GM18907 (cell line): ENCODE measurements at regions not wholly inside any gene's neighbourhood (a gene's known extent, or its start where the extent isn't known, plus 50 kb on each side); places are given as distances from the start of the nearest gene placed in this dataset.
"Not testable (repeated sequence)": the region's sequence is repeated elsewhere in the genome, so short reads cannot be mapped to it uniquely, and the experiment has no call there.

Experiments
- ATAC-seq: cut with Tn5 transposase; IDR thresholded peaks from one replicate; pipeline ENCODE4 v1.9.1; 2021; ENCODE audit warnings: mild to moderate bottlenecking, moderate library complexity; ENCODE audit not compliant: unreplicated experiment

DNA sequence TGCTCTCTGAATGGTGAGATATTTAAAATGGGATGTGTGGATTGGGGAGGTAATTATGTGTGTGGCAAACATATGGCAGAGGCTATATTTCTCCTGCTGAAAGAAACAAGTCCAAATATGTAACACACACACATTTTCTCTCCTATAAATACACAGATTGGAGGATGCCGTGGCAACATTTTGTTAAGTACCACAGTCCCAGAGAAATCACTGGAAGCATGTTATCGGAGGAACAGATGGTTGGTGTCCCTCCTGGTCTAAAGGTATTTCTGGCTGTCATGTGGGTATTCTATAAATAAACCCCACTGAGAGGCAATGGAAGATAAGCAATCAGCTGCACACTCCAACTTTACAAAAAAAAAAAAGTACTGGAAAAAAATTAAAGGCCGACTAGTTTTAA lies 528.3 kb upstream of the BOD1L1 start:
- no peak for ATAC-seq

DNA sequence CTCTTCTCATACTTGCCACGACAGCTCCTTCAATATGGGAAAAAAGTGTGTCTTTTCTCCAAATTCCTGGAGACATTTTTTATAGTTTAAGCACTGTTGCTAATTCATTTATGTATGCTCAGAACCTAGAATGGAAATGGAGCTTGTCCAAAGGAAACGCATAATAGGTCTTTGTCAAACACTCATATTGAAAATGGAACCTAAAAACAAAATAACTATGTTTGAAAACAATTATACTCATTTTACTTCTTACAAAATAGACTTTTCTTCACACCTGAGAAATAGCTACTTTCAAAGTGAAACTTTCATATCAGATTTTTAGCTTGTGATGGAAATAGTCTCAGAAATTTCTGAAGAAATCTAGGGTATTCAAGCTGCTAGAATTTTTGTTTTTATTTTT lies 529.7 kb upstream of the BOD1L1 start:
- peak; percentile 46 for ATAC-seq

DNA sequence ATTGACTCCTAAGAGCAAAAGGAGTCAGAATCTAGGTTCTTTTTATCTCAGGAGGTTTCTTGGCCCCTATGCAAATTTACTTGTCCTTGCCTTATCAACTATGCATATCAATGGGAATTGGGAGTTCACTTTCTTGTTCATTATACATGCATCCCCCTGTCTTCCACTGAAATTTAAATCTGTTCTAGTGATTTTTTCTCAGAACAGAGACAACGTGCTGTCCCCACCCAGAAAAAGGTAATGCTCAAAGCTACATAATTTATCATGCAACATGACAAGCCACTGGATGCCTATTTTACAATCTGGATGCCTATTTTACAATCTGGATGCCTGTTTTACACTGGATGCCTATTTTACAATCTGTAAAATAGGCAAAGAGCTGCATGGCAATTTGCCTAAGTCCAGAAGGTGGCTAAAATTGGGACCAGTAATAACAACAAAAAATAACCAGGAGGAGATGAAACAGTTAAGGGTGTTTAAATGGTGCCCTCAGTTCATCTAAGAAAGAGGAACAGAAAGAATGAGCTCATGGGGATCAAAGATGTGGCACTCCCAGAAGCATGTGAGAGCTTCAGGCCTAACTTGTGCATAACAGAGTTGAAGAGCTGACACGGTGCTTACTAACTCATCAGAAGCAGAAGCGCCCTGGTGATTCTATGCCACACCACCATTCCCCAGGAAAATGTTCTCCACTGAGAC lies 537.8 kb upstream of the BOD1L1 start:
- ATAC-seq: peak; percentile 99

- no peak for ATAC-seq
These were observed 540.5 kb upstream of the BOD1L1 start for GRCh38 chr4:14167876-14168510.

DNA sequence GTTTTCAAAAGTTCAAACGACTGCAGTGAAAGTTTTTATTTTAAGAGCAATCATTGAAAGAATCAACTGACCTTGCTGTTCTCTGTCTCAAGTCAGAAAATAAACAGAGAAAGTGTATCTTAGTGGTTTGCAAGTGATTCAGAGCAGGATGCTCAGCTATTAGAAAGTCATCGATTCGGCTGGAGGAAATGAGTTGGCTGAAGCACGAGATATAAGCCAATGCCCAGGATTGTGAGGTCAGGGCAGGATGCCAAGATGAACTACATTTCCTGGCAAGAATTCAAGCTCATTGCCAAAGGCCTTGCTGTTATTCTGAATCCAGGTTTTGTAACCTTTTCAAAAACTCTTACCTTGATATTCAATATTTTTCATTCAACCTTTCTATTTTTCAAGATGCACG lies 541.4 kb upstream of the BOD1L1 start:
- peak; percentile 78 for ATAC-seq

DNA sequence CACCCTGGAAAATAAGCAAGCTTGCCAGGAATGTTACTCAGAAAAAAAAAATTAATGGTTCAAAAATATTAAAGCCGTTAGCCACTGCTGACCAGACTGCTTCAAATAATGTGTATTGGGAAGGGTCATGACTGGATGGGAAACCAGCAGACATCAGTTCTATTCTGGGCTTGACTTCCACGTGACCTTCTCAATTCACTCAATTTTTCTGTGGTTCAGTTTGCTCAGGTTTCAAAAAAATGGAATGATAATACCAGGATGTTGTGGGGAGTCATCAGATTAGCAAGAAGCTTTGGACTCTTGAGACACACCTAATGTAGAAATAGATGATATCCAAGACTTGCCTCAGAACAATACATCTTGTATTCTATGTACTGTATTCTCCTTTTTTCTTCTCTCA lies 541.9 kb upstream of the BOD1L1 start:
- ATAC-seq: no peak

- ATAC-seq: not testable (repeated sequence)
These were observed 542.4 kb upstream of the BOD1L1 start for GRCh38 chr4:14169940-14170339.

GRCh38 chr4:14176613-14177012 lies 549.1 kb upstream of the BOD1L1 start:
- ATAC-seq: no peak

DNA sequence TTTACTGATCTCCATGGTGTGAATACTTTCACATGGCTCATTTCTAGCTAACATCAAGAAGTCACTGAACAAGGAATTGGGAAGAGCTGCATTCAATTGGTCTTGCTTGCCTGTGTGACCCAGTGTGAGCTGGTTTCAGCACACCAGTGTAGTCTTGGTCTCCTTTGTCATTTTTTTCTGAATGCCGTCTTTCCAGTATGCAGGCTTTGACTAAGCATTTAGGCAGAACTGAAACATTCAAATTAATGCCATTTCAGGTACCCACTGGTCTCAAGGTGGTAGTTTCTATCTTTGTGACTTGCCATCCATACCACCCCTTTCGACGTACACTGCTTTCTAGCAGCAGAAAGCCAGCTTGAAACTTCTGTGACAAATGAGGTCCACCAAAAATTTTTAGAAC lies 550.5 kb upstream of the BOD1L1 start:
- ATAC-seq: peak; percentile 95

DNA sequence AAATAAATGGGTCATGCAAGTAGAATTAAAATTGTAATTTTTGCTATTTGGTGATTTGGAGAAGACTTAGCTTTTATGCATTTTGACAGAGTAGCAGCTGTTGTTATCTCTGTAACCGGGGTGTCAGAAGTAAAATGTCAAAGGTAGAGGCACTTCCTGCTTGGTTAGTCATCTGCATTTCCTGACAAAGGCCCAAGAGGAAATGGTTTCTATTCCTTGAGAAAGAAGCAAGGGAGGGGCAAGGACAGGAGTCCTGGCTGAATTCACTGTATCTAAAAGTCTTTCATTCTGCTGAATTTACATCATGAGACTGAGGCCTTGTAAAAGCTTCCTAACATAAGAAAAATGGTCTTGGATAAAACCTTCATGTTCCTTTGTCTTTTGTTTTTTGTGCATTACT lies 550.9 kb upstream of the BOD1L1 start:
- ATAC-seq: peak; percentile 82

- ATAC-seq: no peak
These were observed 552.6 kb upstream of the BOD1L1 start for GRCh38 chr4:14180166-14180565.

DNA sequence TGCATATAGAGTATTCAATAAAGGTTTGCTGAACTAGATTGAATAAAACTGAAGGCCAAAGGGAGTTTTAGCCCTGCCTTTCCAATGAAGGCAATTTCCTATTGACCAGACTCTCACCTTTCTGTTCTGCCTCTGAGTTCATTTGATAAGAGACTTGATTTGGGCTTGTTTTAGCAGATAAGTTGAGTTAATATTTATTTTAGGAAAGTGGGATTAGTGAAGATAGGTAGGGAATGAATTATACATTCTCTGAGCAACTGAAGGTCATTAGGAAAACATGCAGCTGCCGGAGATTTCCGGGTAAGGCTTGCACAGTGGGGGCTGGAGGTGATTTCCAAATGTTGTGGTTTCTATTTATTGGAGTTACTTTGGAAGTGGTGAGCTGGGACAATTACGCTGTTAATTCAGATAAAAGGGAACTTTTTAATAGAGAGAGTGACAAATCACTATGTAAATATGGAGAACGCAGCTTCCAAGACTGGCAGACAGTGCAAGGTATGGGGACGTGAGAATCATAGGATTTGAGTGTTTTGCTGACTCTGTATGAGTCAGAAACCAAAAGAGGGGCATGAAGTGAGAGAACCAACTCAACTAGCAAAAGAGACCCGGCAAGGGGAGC lies 553.6 kb upstream of the BOD1L1 start:
- no peak for ATAC-seq

DNA sequence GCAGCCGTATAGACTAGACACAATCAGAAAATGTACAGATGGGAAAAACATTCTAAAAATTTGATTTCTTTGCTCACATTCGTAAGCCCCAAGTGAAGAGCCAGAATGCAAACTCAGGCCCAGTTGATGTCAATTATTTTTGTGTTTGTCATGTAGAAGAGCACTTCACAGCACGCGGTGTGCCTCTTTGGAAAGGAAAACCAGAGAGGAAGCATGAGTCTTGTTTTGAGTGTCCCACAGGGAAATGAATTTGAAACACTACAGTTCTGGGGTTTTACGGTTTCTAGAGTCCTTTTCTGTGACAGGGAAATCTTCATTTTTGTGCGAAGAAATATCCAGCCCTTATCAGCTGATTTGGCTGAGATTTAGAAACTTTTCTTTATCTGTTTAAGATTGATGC lies 554.6 kb upstream of the BOD1L1 start:
- no peak for ATAC-seq

DNA sequence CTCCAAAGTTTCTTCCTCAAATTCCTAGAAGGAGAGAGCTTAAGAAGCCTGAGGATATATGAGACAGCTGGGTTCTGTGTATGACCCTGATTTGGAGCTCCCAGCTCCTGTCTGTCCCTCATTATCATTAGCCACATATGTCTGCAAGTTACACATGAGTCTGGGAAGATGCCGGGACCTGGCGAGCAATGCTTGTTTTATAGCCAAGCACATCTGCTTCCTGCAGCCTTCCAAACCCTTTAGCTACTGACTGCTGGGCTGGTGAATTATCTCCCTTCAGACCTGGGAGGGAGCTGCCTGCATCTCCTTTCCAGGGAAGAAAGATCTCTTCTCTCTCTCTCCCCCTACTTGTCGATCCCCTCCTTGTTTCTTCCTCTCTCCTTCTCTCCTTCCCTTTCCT lies 556.7 kb upstream of the BOD1L1 start:
- no peak for ATAC-seq

DNA sequence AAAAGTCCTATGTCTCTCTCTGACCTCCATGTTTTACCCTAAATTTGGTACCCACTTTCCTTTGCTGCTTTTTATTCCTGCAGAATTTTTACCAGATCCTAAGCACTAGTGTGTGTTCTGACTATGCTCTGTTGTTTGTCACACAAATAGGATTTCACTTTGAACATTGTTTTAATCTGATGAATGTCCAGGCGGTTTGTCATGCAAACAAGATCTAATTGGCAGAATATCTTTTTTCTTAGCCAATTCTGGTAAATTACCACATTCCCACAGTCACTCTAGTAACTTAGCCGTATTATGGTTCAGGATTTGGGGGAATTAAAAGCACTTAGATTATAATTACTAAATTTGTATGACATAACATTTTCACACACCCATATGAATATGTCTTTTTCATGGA lies 557.2 kb upstream of the BOD1L1 start:
- ATAC-seq: no peak

DNA sequence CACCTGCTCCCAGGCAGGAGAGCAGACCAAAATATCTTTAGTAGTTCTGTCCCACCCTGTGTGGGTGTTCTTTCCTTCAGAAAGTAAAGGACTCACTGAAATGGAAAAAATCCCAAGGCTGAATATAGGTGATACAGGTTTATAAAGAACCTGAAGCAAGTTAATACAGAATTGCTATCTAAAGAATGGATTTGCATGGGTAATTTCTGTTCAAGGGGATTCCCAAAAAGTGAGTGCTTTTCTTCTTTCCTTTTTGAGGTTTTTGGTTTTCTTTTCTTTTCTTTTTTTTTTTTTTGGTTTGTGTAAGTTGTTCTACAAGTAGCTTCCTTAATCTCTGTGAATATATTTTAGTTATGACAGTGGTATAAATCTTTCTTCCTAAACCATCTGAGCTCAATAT lies 560.7 kb upstream of the BOD1L1 start:
- no peak for ATAC-seq

GRCh38 chr4:14193601-14194000 lies 566.1 kb upstream of the BOD1L1 start:
- no peak for ATAC-seq

GRCh38 chr4:14196131-14196530 lies 568.6 kb upstream of the BOD1L1 start:
- ATAC-seq: no peak

GRCh38 chr4:14215116-14215770 lies 587.7 kb upstream of the BOD1L1 start:
- no peak for ATAC-seq

GRCh38 chr4:14217401-14217800 lies 589.9 kb upstream of the BOD1L1 start:
- no peak for ATAC-seq

DNA sequence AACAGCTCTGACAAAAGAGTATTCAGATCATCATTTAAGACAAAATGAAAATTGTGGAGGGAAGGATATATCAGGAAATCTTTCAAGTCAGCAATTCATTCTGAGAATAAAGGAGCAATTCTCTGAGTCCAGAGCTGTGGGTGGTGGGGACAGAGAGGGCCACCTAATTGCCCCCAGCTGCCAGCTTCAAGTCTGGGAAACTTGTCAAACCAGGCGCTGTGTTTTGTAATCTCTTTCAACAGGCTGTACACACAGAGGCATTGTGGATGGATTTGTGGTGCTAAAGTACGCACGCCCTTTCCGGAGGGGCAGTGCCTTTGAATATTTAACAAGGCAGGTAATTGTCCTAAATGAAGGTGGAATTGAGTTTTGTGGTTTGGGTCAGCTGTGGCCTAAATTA lies 591.1 kb upstream of the BOD1L1 start:
- ATAC-seq: no peak

GRCh38 chr4:14221176-14221575 lies 593.7 kb upstream of the BOD1L1 start:
- no peak for ATAC-seq
